GM12872 (cell line): ENCODE measurements at regions not wholly inside any gene's neighbourhood (a gene's known extent, or its start where the extent isn't known, plus 50 kb on each side); places are given as distances from the start of the nearest gene placed in this dataset.

Experiments
- CTCF ChIP-seq: IDR thresholded peaks from 3 replicates; pipeline ENCODE4 v1.5.1; 2011; ENCODE audit warnings: low read depth, mild to moderate bottlenecking, low read length, moderate library complexity; ENCODE audit not compliant: insufficient read depth

DNA sequence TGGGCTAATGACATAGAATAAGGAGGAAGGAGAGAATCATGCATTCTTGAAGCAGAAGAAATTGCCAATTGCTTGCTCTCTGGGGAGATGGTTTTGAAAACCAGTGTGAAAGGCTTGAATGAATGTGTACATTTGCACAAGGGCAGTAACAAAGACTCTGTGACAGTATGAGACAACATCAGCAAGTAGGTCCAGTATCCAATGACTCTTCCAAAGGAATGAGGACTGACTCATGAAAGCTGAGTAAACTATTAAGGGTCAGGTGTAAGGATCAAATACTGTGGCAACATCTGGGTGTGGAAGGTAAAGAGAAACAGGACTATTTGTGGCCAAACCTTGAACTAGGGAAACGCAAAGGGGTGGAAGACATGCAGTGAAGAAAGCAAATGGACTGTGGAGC is 886.0 kb upstream of the CHAC2 start:
- no peak for TF ChIP-seq CTCF

DNA sequence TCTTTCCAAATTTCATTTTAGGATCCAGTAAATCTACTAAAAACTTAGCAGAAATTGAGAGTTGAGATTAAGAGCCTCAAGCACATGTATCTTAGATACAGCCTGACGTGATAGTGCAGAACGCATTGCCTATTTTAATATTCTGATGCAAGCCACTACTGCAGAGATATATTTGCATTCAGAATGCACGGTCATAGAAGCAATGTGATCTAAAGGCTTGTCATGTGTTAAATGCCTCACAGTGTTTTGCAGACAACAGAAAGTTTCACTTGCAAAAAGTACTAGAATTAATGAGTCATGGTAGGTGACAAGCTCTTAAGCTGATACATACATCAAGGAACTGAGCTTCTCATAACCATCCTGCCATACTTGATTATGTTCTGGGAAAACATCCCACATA is 886.7 kb upstream of the CHAC2 start:
- TF ChIP-seq CTCF = no peak

DNA sequence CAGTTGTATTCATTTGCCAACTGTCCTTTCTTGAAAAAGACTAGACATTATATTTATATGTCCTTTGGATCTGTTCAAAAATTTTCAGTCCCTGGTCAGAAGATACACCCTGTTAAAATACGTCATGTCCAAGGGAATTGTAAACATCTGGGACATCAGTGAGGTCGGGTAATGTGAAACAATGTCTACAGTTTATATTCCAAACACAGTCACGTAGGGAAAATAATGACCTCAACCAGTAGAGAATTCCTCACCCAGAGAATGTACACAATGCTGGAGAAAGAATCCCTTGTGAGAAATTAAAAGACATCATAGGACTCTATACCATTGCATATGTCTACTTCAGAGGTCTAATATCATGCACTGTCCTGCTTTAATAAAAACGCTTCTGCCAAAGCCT is 888.0 kb upstream of the CHAC2 start:
- no peak for TF ChIP-seq CTCF

DNA sequence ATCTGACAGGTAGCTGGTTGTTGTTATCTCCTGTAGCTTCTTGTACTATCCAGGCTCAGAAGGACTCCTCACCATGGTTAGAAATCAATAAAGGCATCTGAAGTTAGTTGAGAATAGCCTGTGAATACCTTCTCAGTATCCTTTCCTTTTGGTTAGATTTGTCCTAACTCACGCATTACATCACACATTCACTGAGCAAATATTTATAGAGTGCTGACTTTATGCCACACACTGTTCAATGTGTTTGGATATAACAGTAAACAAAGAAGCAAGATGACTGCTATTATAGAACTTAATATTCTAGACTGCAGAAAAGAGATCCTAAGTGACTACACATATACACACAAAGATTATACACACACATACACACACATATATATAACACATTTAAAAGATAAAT is 889.9 kb upstream of the CHAC2 start:
- TF ChIP-seq CTCF = no peak

GRCh38 chr2:52874466-52875106 is 893.0 kb upstream of the CHAC2 start:
- no peak for TF ChIP-seq CTCF

DNA sequence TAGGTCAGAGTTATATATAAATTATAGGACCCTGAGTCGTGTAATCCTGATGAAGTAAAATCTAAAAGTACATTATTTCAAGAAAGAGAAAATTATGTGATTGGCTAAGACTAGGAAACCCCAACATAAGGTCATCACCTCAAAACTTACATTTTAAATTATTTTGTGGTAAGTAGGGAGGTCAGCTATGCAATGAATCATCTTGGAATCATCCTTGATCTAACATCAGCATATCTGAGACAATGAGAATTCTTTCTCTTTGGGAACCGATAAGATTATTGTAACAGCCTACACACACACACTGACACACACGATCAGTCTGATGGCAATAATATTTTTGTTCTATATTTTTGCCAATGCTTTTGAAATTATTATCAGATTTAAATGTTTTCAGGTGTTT is 904.8 kb upstream of the CHAC2 start:
- TF ChIP-seq CTCF = no peak

- TF ChIP-seq CTCF = no peak
Measured at GRCh38 chr2:52861596-52861995, 906.0 kb upstream of the CHAC2 start.

GRCh38 chr2:52859065-52859464 is 908.5 kb upstream of the CHAC2 start:
- no peak for TF ChIP-seq CTCF
